HEK293 (cell line): ENCODE measurements at regions not wholly inside any gene's neighbourhood (a gene's known extent, or its start where the extent isn't known, plus 50 kb on each side); places are given as distances from the start of the nearest gene placed in this dataset.

Experiments
- ZNF169 ChIP-seq: fragments of 450-650 bp; formaldehyde crosslinking; IDR thresholded peaks from 2 replicates; pipeline ENCODE4 v1.5.1; 2016; ENCODE audit warnings: missing biosample characterization, missing genetic modification characterization
- ZNF24 ChIP-seq: fragments of 450-650 bp; formaldehyde crosslinking; IDR thresholded peaks from 2 replicates; pipeline ENCODE4 v1.5.1; 2016; ENCODE audit warnings: missing biosample characterization, missing genetic modification characterization
- ZNF776 ChIP-seq: fragments of 450-650 bp; formaldehyde crosslinking; IDR thresholded peaks from 2 replicates; pipeline ENCODE4 v1.5.0; 2017; ENCODE audit warnings: missing biosample characterization, missing genetic modification characterization, borderline replicate concordance
- TF ChIP-seq, protein P1 (sequence below): fragments of 450-650 bp; formaldehyde crosslinking; IDR thresholded peaks from 2 replicates; pipeline ENCODE4 v1.5.1; 2016; ENCODE audit warnings: missing biosample characterization, missing genetic modification characterization

DNA sequence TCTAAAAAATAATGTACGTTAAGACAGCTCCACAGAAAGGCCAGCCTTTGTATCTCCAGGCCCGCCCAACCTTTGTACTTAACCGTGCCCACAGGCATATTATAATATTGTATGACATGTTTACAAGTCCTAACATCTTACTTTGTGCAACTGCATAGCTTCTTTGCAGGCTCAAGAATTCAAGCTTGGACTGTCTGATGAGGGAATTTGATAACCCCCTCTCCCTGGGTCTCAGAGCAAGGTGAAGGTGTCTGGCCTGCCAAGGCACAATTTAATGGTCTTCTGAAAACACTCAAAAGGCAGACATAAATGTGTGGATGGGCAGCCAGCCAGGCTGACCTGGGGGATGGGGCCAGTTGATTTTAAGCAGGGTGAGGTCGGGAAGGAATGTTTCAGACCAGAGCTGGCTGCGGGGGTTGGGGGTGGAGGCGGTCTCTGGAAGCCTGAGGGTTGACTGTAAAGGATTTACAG, 732.7 kb upstream of the FANCL start:
- TF ChIP-seq ZNF776 (tag by site-specific recombination): no peak
- TF ChIP-seq, protein P1, sequence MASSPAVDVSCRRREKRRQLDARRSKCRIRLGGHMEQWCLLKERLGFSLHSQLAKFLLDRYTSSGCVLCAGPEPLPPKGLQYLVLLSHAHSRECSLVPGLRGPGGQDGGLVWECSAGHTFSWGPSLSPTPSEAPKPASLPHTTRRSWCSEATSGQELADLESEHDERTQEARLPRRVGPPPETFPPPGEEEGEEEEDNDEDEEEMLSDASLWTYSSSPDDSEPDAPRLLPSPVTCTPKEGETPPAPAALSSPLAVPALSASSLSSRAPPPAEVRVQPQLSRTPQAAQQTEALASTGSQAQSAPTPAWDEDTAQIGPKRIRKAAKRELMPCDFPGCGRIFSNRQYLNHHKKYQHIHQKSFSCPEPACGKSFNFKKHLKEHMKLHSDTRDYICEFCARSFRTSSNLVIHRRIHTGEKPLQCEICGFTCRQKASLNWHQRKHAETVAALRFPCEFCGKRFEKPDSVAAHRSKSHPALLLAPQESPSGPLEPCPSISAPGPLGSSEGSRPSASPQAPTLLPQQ: no peak
- no peak for TF ChIP-seq ZNF24 (tag by site-specific recombination)
- no peak for TF ChIP-seq ZNF169 (tag by site-specific recombination)
